Daoy (cell line): ENCODE measurements at regions not wholly inside any gene's neighbourhood (a gene's known extent, or its start where the extent isn't known, plus 50 kb on each side); places are given as distances from the start of the nearest gene placed in this dataset.

Source experiments
- DNase-seq: peaks from one replicate; pipeline ENCODE4 v3.0.0-alpha.2; 2015; ENCODE audit warnings: low read depth

DNA sequence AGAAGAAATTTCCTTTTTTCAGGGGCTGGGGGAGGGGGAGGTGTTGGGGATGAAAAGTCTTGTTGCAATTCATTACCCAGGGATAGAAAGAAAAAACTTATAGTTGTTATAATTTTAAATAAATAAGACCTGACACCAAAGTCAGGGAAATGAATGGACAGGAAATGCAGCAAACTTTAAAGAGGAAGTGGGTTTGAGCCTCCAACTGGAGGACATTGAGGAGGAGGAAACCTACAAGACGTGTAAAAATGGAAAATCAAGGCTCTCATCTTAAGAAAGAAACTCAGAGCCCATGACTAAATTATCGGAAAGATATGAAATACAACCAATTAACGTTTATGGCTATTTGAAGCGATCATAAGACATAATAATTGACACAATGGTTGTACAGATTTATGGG, 54.4 kb downstream of the NIBAN1 start:
- DNase-seq: no peak

DNA sequence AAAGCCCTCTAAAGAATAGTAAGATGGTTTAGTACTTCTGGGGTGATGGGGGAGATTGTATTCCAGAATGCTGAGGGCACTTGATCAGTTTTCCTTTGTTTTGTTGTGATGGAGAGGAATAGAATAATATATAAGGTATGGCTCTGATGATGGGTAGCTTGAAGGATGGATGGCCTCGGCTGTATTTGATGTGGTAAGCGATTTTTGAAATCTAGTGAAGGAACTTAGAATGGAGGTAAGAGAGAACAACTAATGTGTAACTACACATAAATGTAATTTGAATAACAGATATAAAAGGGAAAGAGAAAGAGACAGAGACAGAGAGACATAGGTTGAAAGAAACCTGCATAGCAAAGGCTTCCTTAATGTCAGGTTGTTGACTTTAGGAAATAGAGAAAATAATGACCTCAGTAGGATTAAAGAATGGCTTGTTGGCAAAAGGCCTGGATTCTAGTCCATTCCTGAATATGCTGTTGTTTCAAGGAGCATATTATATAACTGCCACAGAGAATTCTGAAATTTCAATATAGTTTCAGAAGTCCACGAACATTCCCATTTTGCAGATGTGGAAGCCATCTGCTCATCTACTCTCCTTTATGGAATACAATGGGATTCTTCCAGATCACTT, 58.7 kb downstream of the NIBAN1 start:
- DNase-seq: no peak

DNA sequence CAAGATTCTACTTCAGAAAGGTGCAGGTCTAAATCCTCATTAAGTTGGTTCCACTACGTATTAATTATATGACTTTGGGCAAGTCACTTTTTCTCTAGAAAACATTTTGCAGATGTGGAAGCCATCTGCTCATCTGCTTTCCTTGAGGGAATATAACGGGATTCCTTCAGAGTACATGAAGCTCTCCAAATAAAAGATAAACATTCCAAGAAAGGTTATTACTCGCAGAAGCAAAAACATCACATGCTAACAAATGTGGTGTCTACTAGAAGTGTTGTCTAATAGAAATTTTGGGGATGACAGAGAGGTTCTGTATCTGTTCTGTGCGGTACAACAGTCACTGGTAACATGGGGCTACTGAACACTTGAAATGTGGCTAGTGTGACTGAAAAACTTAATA, 60.2 kb downstream of the NIBAN1 start:
- DNase-seq: no peak

DNA sequence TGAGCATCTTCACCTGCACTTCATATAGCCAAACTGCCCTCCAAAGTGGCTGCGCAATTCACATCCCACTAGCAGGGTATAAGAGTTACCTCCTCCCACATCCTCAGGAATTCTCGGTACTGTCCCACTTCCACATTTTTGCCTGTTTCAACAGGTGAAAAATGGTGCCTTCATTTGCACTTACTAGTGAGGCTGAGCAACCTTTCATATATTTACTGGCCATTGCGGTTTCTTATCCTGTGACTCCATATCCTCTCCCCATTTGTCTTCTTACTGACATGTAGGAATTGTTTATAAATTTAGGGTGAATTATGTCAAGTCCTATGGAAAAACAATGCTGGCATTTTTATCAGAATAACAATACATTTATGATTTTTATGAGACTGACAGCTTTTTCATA, 61.9 kb downstream of the NIBAN1 start:
- no peak for DNase-seq

DNA sequence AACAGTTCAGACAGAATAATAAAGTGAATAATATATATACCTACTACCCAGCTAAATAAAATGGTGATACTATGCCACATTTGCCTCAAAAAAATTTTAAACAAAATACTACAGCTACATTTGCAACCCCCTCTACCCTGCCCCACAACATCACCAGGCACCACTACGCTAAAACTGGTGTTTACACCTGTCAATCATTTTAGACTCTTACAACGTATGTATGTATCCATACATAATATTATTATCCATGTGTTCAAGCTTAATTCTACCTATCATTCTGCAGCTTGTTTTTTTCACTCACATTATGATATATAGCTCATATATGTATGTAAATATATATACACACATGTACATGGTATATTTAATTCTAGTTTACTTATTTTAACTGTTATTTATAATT, 62.5 kb downstream of the NIBAN1 start:
- DNase-seq: no peak

DNA sequence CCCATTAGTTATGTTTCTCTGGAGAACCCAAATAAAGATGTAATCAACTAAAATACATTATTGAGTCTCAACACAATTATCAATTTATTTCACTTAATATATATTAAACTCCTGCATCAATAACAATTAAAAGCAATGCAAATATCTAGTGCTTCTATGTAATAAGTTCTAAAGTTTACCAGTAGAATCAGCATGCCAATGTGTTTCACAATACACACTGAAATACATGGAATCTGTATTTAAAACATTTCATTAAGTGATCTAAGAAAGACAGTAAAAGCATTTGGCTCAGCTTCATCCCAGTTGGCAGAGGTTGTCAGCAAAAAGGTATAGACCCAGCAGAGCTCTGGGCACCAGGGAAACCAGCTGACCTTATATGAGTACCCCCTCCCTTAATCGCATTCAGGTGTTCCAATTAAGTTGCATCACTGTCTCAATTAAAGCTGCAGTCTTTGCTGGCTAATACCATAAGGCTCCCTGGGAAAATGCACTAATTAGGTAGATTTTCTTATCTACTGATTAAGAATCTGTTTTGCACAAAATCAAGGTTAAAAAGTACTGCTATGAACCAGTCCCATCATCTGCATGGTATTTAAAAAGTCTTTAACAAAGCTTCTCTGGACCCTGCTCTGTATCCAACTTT, 63.1 kb downstream of the NIBAN1 start:
- no peak for DNase-seq

DNA sequence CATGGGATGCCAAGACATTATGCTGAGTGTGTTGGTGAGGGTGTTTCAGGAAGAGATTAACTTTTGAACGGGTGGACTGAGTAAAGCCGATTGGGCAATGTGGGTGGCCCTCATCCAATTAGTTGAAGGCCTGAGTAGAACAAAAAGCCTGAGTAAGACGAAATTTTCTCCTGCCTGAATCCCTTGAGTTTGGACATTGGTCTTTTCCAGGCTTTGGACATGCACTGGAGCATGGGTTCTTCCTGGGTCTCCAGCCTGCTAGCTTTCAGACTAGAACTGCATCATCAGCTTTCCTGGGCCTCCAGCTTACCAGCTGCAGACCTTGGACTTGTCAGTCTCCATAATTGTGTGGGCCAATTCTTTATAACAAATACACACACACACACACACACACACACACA, 63.6 kb downstream of the NIBAN1 start:
- DNase-seq: no peak

DNA sequence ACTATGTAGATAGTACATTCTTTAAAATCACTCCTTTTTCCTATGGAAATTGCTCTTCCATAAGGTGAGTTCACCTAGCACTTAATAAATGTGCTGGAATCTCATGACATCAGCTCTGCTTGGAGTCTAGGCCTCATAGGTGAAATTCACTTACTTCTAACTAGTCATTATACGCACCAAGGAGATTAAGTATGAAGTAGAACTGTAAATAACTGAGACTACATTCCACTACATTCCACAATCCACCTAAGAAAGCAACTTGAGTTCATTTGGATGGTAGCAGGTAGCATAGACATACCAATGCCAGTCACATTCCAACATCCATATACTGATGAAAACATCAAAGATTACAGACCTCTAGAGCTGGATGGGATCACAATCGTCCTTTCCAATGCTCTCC, 64.3 kb downstream of the NIBAN1 start:
- no peak for DNase-seq

DNA sequence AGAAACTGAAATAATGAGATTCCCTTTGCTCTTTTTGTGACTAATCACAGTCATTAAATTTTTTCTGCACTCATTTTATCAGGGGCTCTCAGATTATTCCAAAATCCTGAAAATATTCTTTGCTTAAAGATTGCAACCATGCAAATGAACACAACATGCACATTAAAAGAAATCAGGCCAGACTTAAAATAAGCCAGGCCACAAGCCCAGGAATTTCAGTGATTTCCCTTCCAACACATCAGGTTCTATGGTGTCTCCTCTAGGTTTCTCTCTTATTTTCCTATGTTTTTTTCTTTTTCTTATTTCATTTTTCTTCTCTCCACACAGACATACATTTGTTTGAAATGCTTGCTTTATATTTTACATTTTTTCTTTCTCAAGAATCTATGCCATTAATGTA, 65.3 kb downstream of the NIBAN1 start:
- DNase-seq: no peak

DNA sequence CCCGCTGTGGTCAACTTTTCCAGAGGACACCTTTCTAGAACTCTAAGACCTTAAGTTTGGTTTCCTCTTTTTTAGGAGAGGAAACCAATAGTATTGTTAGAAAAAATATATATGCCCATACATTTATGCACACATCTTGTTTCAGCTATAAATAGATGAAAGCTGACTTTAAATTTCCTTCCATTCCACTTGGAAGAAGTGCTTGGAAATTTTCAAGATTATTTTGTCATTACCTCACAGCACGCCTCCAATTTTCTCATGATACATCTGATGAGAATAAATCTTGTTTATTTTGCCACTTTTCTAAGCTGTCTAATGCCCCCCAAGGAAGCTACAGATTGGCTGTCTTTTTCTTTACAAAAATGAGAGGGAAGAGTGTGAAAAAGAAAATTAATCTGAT, 65.8 kb downstream of the NIBAN1 start:
- no peak for DNase-seq

DNA sequence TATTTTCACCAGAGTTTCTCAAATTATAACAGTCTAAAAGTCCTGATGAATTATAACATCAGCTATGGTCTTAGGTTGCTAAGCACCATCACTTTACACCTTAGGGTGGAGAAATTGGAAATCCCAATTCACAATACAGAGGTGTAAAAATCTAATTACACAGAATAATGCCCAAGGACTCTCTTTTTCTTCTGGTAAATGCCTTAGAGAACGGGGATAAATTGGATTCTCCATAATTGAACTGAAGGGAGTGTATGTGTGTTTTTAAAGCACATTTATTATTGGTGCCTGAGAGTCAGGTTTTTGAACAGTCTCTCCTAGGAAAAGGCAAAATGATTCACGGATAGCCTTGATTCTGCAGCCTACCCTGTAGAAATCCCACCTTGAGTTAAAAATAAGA, 66.8 kb downstream of the NIBAN1 start:
- DNase-seq: no peak

DNA sequence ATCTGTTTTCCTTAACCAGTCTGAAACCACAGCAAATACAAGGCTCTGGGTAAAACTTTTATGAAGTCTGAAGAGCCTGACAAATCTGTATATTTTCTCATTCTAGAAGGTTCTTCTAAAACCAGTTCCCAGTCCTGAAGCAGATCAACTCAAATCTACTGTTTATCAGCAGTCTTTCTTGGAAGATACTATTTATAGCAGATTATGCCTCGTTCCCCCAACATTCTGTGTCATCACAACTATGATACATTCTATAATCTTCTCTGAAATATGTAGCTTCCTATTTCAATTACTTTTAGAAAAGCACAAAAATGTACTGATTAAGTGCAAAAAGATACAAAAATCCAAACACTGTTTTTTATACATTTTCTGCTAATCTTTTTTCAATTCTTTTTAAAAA, 67.5 kb downstream of the NIBAN1 start:
- DNase-seq: no peak

DNA sequence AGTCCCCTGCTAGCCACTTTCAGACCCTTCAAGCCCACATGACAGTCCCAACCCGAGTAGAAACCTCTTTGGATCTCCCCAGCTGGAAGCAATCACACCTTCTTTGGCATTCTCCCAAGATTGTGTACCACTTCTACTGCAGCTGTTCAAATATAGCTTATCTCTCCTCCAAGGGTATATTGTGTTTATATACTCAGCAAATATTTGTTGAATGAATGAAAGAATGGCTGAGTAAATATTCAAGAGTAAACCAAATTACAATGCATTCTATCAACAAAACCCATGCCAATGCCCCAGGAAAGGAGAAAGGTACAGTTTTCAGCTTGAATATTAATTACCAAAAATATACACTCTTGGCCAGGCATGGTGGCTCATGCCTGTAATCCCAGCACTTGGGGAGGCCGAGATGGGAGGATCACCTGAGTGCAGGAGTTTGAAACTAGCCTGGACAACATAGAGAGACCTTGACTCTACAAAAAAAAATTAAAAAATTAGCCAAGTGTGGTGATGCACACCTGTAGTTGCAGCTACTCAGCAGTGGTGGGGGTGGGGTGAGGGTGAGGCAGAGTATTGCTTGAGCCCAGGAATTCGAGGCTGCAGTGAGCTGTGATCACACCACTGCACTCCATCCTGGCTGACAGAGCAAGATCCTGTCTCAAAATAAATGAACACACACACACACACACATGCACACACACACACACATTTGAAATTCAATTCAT, 68.5 kb downstream of the NIBAN1 start:
- no peak for DNase-seq

DNA sequence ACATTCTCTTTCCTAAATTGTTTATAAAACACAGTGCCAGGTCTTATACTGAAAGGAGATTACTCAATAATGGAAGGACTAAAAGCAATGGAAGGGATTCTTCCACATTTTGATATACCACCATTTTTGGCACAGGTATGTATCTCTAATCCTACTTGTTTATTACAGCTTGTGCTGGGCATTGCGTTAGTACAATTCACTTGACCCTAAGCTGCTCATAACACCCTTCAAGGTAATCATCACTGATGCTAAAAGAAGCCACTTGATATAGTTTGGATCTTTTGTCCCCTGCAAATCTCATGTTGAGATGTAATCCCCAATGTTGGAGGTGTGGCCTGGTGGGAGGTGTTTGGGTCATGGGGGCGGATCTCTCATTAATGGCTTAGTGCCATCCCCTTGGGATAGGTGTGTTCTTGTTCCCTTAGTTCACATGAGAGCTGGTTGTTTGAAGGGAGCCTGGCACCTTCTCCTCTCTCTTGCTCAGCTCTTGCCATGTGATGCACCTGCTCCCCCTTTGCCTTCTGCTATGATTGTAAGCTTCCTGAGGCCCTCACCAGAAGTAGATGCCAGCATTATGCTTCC, 71.1 kb downstream of the NIBAN1 start:
- DNase-seq: no peak

DNA sequence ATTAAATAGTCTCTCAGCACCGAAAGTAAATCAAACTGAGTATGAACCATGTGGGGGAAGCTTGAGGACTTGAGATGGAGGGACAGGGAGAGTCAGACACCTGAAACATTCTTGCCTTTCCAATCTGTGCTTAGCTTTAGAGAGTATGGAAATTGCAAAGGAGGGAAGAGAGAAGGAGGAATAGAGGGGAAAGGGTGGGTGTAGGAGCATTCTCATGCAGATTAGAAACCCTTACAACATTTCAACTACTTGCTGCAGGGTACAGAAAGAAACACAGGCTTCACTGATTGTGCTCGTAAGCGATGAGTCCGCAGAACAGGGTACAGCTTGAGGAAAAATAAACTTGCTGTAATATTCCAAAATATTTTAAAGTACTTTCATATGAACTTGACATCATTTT, 73.8 kb downstream of the NIBAN1 start:
- DNase-seq: no peak

DNA sequence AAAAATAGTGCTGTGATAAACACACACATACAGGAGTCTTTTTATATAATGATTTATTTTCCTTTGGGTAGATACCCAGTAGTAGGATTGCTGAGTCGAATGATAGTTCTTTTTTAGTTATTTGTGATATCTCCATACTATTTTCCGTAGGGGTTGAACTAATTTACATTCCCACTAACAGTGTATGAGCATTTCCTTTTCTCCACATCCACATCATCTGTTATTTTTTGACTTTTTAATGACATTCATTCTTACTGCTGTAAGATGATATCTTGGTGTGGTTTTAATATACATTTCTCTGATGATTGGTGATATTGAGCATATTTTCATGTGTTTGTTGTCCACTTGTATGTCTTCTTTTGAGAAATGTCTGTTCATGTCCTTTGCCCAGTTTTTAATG, 78.3 kb downstream of the NIBAN1 start:
- DNase-seq: no peak

DNA sequence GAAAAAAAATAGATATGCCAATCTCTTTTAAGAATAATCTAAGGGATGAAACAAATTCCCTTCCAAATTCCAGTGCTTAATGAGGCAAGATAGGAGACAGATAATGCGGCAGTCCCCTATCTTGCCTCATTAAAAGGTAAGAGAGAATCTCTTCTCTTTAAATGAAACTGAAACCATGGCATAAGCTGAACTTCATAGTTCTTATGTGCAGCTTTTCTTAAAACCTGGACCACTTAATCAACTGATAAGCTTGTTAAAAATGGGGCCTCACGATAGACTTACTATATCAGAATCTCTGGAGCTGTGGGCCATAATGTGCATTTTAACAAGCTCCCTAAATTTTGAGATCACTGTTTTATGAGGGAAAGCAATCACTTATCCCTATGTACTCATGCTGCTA, 79.2 kb downstream of the NIBAN1 start:
- DNase-seq: no peak

DNA sequence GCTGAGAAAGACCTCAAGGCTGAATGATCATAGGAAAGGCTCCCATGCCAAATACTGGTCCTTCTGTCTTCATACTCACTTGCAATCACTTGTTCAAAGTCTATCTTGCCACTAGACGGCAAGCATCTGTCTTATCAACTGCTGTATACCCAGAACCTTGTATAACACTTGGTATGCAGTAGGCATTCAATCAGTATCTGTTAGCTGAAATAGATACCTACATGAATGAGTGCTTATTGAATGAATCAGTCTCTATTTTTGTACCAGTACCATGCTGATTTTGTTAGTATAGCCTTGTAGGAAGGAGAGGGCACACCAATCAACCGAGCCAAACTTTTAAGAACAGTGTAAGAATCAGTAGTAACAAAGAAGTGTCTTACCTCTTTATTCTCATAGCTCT, 80.6 kb downstream of the NIBAN1 start:
- DNase-seq: no peak

DNA sequence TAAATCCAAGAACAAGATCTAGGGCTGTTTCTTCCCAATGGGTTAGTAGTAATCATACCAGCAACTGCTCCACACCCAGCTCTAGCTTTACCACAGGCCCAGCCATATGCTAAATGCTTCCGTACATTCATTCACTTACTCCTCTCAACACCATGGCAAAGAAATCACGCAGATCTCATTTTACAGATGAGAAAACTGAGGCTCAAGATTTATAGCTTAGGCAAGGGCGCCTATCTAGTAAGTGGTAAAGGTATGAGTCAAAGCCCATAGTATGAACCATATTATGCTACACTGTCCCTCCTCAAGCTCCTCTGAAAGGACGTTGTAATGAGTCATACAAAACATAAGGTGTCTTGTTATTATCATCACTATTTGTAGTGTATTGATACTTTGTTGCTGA, 82.2 kb downstream of the NIBAN1 start:
- no peak for DNase-seq

DNA sequence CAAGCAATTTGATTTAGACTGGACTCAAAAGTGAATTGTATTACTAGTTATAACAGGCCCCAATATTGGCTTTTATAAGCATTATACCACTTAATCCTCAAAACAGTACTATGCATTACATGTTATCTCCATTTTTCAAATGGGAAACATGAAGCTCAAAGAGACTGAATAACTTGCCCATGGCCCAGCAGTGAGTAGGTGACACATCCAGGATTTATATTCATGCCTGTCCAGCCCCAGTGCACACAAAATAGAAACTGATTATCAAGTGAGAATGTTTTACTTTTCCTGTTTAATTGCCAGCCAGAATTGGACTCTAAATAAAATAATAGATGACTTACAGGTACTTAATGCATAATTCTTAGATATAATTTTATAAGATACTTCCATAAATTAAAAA, 82.9 kb downstream of the NIBAN1 start:
- no peak for DNase-seq

DNA sequence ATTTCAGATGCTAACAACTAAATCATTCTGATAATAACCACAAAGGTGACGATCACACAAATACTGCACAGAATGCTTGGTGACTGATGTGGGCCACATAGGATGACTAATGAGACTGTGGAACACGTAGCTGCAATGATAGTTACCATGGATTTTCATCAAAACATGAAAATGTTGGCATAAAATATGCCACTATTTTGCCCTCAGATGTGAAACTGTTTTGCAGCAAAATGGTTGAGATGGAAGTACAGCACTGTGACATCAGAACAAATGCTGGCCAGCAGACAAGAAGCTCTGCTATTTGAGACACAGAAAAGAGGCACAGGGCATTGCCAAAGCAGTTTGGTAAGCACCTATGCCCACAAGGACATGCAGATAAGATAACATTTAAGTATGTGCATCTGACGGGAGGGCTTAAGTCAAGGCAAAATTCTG, 83.8 kb downstream of the NIBAN1 start:
- DNase-seq: peak; percentile 42

DNA sequence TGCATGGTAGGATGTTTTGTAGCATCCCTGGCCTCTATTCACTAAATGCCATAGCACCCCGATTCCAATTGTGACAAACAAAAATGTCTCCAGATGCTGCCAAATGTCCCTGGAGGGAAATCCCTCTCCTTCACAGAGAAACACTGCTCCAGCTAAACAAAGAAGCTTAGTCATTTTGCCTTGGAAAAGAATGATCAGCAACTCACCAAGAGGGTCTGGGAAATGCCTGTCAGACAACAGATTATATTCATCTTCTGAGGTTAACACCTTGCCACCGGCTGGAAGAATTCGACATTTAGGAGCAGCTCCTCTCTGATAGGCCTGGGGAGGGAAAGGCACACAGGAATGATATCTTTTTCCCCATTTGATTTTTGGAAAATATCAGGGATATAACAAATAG, 84.4 kb downstream of the NIBAN1 start:
- peak; percentile 19 for DNase-seq

DNA sequence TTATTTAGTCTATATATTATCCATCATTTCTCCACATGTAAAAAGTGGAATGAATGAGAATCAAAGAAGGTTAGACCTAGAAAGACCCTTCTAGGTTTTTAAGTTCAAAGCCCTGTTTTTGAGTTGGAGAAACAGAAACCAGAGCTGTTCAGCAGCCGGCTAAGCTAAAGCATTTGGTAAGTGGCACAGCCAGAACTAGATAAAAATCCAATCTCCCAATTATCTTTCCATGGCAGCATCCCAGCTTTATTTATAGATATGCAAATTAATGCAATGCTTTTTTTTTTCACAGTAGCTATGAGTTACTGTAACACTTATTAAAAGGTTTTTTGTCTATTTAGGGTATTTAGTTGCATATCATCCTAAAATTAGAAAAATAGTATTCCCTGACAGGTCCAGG, 85.1 kb downstream of the NIBAN1 start:
- no peak for DNase-seq
